ENCODE measurements at regions not wholly inside any gene's neighbourhood (a gene's known extent, or its start where the extent isn't known, plus 50 kb on each side); places are given as distances from the start of the nearest gene placed in this dataset.

DNA sequence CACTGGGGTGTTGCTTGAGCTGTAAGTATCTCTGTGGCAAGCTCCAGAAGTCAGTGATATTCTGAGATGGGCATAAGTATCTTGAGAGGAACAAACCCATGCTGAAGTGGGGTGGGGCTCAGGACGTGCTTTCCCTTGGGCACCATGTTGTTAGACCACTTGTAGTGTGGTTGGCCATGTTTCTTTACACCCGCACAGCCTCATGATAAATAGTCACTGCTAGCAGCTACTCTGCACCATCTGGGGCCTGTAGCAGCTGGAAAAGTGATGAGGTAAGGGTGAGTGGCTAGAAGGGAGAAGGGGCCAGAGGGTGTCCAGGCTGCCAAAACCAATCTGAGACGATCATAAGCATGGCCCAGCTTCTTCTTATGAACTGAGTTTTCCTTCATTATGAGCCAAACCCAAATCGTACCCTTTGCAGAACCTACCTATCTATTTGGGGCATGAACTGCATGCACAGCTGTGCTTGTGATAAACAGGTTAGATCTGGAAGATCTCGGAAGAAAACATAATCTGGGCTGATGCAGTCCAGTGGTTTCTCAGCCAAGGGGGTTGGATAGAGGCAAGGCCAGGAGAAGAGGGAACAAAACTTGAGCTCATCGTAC, 91.9 kb upstream of the IRF2BP2 start:
- Histone ChIP-seq H3K79me2 (ENCODE audit: insufficient read depth, low read depth, low read length) (no peaks in the 10 kb centered on the region), H3K9me3 (ENCODE audit: low read length) (no peaks in the 10 kb centered on the region), H3K4me1 (ENCODE audit: insufficient read depth, low read length, poor library complexity, severe bottlenecking) (no peaks in the 10 kb centered on the region), H3K27ac (ENCODE audit: low read depth, low read length, poor library complexity, severe bottlenecking) (no peak overlapping the region), H3K36me3 (ENCODE audit: insufficient read depth, low read length) (no peaks in the 10 kb centered on the region), H3K4me3 (ENCODE audit: low read depth, low read length, poor library complexity, severe bottlenecking) (no peak overlapping the region), H3K9me2 (ENCODE audit: insufficient read depth, low read length) (no peaks in the 10 kb centered on the region), H3K4me2 (ENCODE audit: low read length) (no peak overlapping the region), H2AFZ (ENCODE audit: low read length) (no peak overlapping the region), H4K20me1 (ENCODE audit: insufficient read depth, low read length) (no peaks in the 10 kb centered on the region)
- ChIA-PET POLR2A (interaction anchor here (0.5 to 2.2 kb wide), 9 partner anchors 10 to 1152 kb away, joined by 3 to 9 read pairs (median 3); no protein-coding TSS in a partner anchor), CTCF (ENCODE audit: unreplicated experiment) (no interaction called here)
- BruUV-seq (replicated peaks): no TSS peak
- no peak for DNase-seq (ENCODE audit: low spot score)
- TF ChIP-seq, protein P1, sequence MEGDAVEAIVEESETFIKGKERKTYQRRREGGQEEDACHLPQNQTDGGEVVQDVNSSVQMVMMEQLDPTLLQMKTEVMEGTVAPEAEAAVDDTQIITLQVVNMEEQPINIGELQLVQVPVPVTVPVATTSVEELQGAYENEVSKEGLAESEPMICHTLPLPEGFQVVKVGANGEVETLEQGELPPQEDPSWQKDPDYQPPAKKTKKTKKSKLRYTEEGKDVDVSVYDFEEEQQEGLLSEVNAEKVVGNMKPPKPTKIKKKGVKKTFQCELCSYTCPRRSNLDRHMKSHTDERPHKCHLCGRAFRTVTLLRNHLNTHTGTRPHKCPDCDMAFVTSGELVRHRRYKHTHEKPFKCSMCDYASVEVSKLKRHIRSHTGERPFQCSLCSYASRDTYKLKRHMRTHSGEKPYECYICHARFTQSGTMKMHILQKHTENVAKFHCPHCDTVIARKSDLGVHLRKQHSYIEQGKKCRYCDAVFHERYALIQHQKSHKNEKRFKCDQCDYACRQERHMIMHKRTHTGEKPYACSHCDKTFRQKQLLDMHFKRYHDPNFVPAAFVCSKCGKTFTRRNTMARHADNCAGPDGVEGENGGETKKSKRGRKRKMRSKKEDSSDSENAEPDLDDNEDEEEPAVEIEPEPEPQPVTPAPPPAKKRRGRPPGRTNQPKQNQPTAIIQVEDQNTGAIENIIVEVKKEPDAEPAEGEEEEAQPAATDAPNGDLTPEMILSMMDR (conservative IDR thresholded peaks at IDR 0.05; ENCODE audit: low read length): no peak
- TF ChIP-seq EZH2phosphoT487 (IDR thresholded peaks at IDR 0.05; ENCODE audit: borderline replicate concordance, low read depth, low read length): no peak
- intact Hi-C loops (cut with micrococcal nuclease; ENCODE audit: unreplicated experiment): no loop called here

DNA sequence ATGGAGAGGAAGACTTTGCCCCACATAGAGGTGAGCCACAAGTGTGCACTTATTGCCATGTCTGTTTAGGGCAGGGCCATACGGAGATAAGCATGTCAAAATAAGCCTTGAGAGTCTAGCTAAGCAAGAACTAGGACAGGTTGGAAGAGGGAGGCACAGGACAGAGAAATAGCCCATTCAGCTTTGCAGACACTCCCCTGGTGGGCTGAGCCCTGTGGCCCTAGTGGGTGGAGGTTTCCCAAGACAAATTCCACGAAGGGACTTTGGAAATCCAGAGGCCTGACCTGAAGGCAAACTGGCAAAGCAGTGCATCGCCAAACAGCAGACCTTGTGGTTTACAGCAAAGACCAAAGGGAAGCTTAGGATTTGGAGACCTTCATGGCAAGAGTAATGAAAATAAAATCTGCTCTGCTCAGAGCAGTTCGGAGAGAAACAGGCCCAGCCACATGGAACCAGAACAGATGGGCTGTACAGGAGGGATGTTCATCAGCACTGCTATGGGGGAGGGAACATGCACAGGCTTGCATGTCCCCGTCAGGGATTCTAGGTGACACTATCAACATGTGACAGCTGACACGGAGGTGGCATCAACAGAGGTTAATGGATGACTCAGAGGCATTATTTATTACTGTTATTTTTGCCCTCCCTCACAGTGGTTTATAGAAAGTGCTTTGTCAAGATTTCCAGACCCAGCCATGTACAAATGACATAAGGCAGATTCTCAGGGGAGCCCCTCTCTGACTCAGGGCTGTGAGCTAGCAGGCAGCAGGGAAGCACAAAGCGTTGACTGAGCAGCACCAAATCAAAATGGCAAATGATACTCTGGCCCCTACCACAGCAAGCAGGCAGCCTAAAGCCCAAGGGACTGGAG, 90.1 kb upstream of the IRF2BP2 start:
- Histone ChIP-seq H3K36me3 (ENCODE audit: insufficient read depth, low read length) (no peaks in the 10 kb centered on the region), H3K4me1 (ENCODE audit: insufficient read depth, low read length, poor library complexity, severe bottlenecking) (no peaks in the 10 kb centered on the region), H4K20me1 (ENCODE audit: insufficient read depth, low read length) (no peaks in the 10 kb centered on the region), H3K9me2 (ENCODE audit: insufficient read depth, low read length) (no peaks in the 10 kb centered on the region), H2AFZ (ENCODE audit: low read length) (no peak overlapping the region), H3K4me2 (ENCODE audit: low read length) (no peak overlapping the region), H3K9me3 (ENCODE audit: low read length) (no peaks in the 10 kb centered on the region), H3K27ac (ENCODE audit: low read depth, low read length, poor library complexity, severe bottlenecking) (no peak overlapping the region), H3K79me2 (ENCODE audit: insufficient read depth, low read depth, low read length) (no peaks in the 10 kb centered on the region), H3K4me3 (ENCODE audit: low read depth, low read length, poor library complexity, severe bottlenecking) (no peak overlapping the region)
- intact Hi-C loops (cut with micrococcal nuclease; ENCODE audit: unreplicated experiment): no loop called here
- no peak for DNase-seq (ENCODE audit: low spot score)
- POLR2A ChIA-PET: interaction anchor here (0.6 to 0.7 kb wide), 2 partner anchors 11 to 117 kb away, joined by 5 read pairs; no protein-coding TSS in a partner anchor
- no TSS peak for BruUV-seq (replicated peaks)
- TF ChIP-seq, protein P1 (conservative IDR thresholded peaks at IDR 0.05; ENCODE audit: low read length): no peak
- TF ChIP-seq EZH2phosphoT487 (IDR thresholded peaks at IDR 0.05; ENCODE audit: borderline replicate concordance, low read depth, low read length): no peak
- CTCF ChIA-PET (ENCODE audit: unreplicated experiment): no interaction called here

DNA sequence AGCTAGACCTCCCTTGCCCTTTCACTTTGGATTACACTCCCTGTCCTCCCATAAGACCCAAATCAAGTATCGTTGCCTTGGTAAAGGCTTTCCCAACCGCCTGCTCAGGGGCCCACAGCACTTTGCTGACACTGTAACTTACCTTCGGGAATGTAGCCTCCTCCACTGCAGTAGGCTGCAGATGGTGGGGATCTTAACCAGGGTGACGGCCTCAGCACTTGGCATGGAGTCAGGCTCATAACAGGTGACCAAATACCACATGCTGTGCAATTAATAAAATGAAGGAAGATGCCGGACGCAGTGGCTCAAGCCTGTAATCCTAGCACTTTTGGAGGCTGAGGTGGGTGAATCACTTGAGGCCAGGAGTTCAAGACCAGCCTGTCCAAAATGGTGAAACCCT, 88.7 kb upstream of the IRF2BP2 start:
- Histone ChIP-seq H3K36me3 (ENCODE audit: insufficient read depth, low read length) (no peaks in the 10 kb centered on the region), H3K27ac (ENCODE audit: low read depth, low read length, poor library complexity, severe bottlenecking) (no peak overlapping the region), H4K20me1 (ENCODE audit: insufficient read depth, low read length) (no peaks in the 10 kb centered on the region), H3K9me2 (ENCODE audit: insufficient read depth, low read length) (no peaks in the 10 kb centered on the region), H3K4me3 (ENCODE audit: low read depth, low read length, poor library complexity, severe bottlenecking) (no peak overlapping the region), H3K9me3 (ENCODE audit: low read length) (no peaks in the 10 kb centered on the region), H2AFZ (ENCODE audit: low read length) (no peak overlapping the region), H3K4me2 (ENCODE audit: low read length) (no peak overlapping the region), H3K4me1 (ENCODE audit: insufficient read depth, low read length, poor library complexity, severe bottlenecking) (no peaks in the 10 kb centered on the region), H3K79me2 (ENCODE audit: insufficient read depth, low read depth, low read length) (no peaks in the 10 kb centered on the region)
- intact Hi-C loops (cut with micrococcal nuclease; ENCODE audit: unreplicated experiment): no loop called here
- no peak for DNase-seq (ENCODE audit: low spot score)
- CTCF ChIA-PET (ENCODE audit: unreplicated experiment): no interaction called here
- POLR2A ChIA-PET: interaction anchor here (0.7 to 1.2 kb wide), 2 partner anchors 8 to 53 kb away, joined by 3 read pairs; no protein-coding TSS in a partner anchor
- TF ChIP-seq EZH2phosphoT487 (IDR thresholded peaks at IDR 0.05; ENCODE audit: borderline replicate concordance, low read depth, low read length): no peak
- TF ChIP-seq, protein P1 (conservative IDR thresholded peaks at IDR 0.05; ENCODE audit: low read length): no peak
- BruUV-seq (replicated peaks): no TSS peak

All from OCI-LY7 (cell line).